Astrocyte (in vitro differentiated cells and primary cell): ENCODE measurements at regions not wholly inside any gene's neighbourhood (a gene's known extent, or its start where the extent isn't known, plus 50 kb on each side); places are given as distances from the start of the nearest gene placed in this dataset.

Experiments used
- CTCF ChIP-seq: IDR thresholded peaks from 2 replicates; pipeline ENCODE4 v1.5.1; 2011; ENCODE audit warnings: low read depth, mild to moderate bottlenecking, inconsistent platforms, low read length, moderate library complexity; ENCODE audit not compliant: insufficient read depth
- EZH2 ChIP-seq: IDR thresholded peaks from 2 replicates; pipeline ENCODE4 v1.6.1; 2012; ENCODE audit warnings: mild to moderate bottlenecking, low read length, inconsistent platforms; ENCODE audit not compliant: insufficient read depth

DNA sequence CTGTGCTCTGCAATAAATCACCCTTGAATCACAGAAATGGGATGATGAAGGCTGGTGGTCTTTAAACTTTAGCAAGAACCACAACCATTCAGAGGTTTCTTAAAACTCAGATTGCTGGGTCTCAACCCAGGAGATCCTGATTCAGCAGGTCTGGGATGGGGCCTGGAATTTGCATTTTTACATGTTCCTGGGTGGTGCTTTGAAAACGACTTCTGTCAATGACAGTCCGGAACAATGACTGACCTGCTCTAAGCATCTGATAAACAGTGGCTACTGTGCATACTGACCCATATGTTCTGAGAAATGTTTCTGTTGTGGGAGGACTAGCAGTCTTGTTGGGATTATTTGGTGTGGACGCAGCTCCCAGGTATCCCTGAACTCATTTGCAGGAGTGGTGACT lies 92.7 kb downstream of the GADD45G start:
- TF ChIP-seq CTCF (no peak), EZH2 (no peak)
